ENCODE measurements at regions not wholly inside any gene's neighbourhood (a gene's known extent, or its start where the extent isn't known, plus 50 kb on each side); places are given as distances from the start of the nearest gene placed in this dataset.

GRCh38 chr7:46259947-46260346 lies 338.9 kb upstream of the IGFBP3 start:
- Histone ChIP-seq H3K27ac (ENCODE audit: low read depth in 2 of 2, low read length in 2 of 2) (no peak overlapping the region), H3K9me3 (ENCODE audit: control insufficient read depth in 2 of 3, insufficient read depth in 1 of 3, low read length in 3 of 3) (peaks cover 0 to 3% (median 0%) of the 10 kb centered on the region in 3 donors), H3K36me3 (ENCODE audit: control insufficient read depth in 2 of 3, insufficient read depth in 3 of 3, low read length in 3 of 3) (no peaks in the 10 kb centered on the region), H3K27me3 (ENCODE audit: control insufficient read depth, insufficient read depth, low read length) (no peaks in the 10 kb centered on the region), H3K9ac (ENCODE audit: low read length in 3 of 3) (no peak overlapping the region), H3K4me1 (ENCODE audit: control insufficient read depth in 2 of 3, insufficient read depth in 2 of 3, low read depth in 1 of 3, low read length in 3 of 3) (no peaks in the 10 kb centered on the region), H3K4me3 (ENCODE audit: low read length in 3 of 3) (no peak overlapping the region)
- intact Hi-C loops (cut with DNase I) = no loop called here
- FAIRE-seq (no peak), DNase-seq (no peak)
- no peak for TF ChIP-seq CTCF (IDR thresholded peaks at IDR 0.05; ENCODE audit: borderline replicate concordance, extremely low read depth, insufficient read depth)

- TF ChIP-seq CTCF (IDR thresholded peaks at IDR 0.05; ENCODE audit: borderline replicate concordance, extremely low read depth, insufficient read depth) = no peak
- intact Hi-C loops (cut with DNase I) = no loop called here
- no peak overlapping the region for H3K27ac ChIP-seq (ENCODE audit: low read depth in 2 of 2, low read length in 2 of 2)
- no peak overlapping the region for H3K9ac ChIP-seq (ENCODE audit: low read length in 3 of 3)
- H3K4me3 ChIP-seq (ENCODE audit: low read length in 3 of 3) = no peak overlapping the region
- no peaks in the 10 kb centered on the region for H3K27me3 ChIP-seq (ENCODE audit: control insufficient read depth, insufficient read depth, low read length)
- DNase-seq (peak in 2 of 5 donors; percentile 25 to 39), FAIRE-seq (no peak)
- H3K9me3 ChIP-seq (ENCODE audit: control insufficient read depth in 2 of 3, insufficient read depth in 1 of 3, low read length in 3 of 3) = peaks cover 0 to 3% (median 0%) of the 10 kb centered on the region in 3 donors
- H3K4me1 ChIP-seq (ENCODE audit: control insufficient read depth in 2 of 3, insufficient read depth in 2 of 3, low read depth in 1 of 3, low read length in 3 of 3) = no peaks in the 10 kb centered on the region
- no peaks in the 10 kb centered on the region for H3K36me3 ChIP-seq (ENCODE audit: control insufficient read depth in 2 of 3, insufficient read depth in 3 of 3, low read length in 3 of 3)
Measured at GRCh38 chr7:46257761-46258448, 336.8 kb upstream of the IGFBP3 start.

GRCh38 chr7:46256870-46257661 lies 336.0 kb upstream of the IGFBP3 start:
- H3K36me3 ChIP-seq (ENCODE audit: control insufficient read depth in 2 of 3, insufficient read depth in 3 of 3, low read length in 3 of 3) = no peaks in the 10 kb centered on the region
- H3K27me3 ChIP-seq (ENCODE audit: control insufficient read depth, insufficient read depth, low read length) = no peaks in the 10 kb centered on the region
- TF ChIP-seq CTCF (IDR thresholded peaks at IDR 0.05; ENCODE audit: borderline replicate concordance, extremely low read depth, insufficient read depth) = no peak
- peaks cover 0 to 3% (median 0%) of the 10 kb centered on the region in 3 donors for H3K9me3 ChIP-seq (ENCODE audit: control insufficient read depth in 2 of 3, insufficient read depth in 1 of 3, low read length in 3 of 3)
- no peaks in the 10 kb centered on the region for H3K4me1 ChIP-seq (ENCODE audit: control insufficient read depth in 2 of 3, insufficient read depth in 2 of 3, low read depth in 1 of 3, low read length in 3 of 3)
- no peak overlapping the region for H3K27ac ChIP-seq (ENCODE audit: low read depth in 2 of 2, low read length in 2 of 2)
- intact Hi-C loops (cut with DNase I) = no loop called here
- no peak for FAIRE-seq
- H3K4me3 ChIP-seq (ENCODE audit: low read length in 3 of 3) = no peak overlapping the region
- no peak for DNase-seq
- no peak overlapping the region for H3K9ac ChIP-seq (ENCODE audit: low read length in 3 of 3)
